OCI-LY1 (cell line): ENCODE measurements at regions not wholly inside any gene's neighbourhood (a gene's known extent, or its start where the extent isn't known, plus 50 kb on each side); places are given as distances from the start of the nearest gene placed in this dataset.

Experiments
- H2AFZ ChIP-seq: fragments of 200-600 bp; sonication (generic), shearing (Covaris generic); 2 replicates; pipeline ENCODE4 v1.6.0; 2014; ENCODE audit warnings: antibody characterized with exemption, mild to moderate bottlenecking, low read length
- H3F3A ChIP-seq: fragments of 200-600 bp; sonication (generic), shearing (Covaris generic); 2 replicates; pipeline ENCODE4 v1.6.0; 2014; ENCODE audit warnings: mild to moderate bottlenecking, antibody characterized with exemption, low read length, moderate library complexity; ENCODE audit not compliant: insufficient read depth
- H3K27ac ChIP-seq: fragments of 200-600 bp; sonication (generic); 2 replicates; pipeline ENCODE4 v1.5.1; 2014; ENCODE audit warnings: low read length, mixed run types, mild to moderate bottlenecking, low read depth; ENCODE audit not compliant: poor library complexity, severe bottlenecking
- H3K27me3 ChIP-seq: fragments of 200-600 bp; sonication (generic); 2 replicates; pipeline ENCODE4 v1.6.0; 2014; ENCODE audit warnings: antibody characterized with exemption, mild to moderate bottlenecking, low read length, moderate library complexity; ENCODE audit not compliant: insufficient read depth
- H3K36me3 ChIP-seq: fragments of 200-600 bp; sonication (generic); 2 replicates; pipeline ENCODE4 v1.6.1; 2014; ENCODE audit warnings: mild to moderate bottlenecking, antibody characterized with exemption, low read length, moderate library complexity, mixed read lengths; ENCODE audit not compliant: insufficient read depth
- H3K4me1 ChIP-seq: fragments of 200-600 bp; sonication (generic); 2 replicates; pipeline ENCODE4 v1.5.1; 2014; ENCODE audit warnings: mild to moderate bottlenecking, low read length, moderate library complexity; ENCODE audit not compliant: insufficient read depth, severe bottlenecking
- H3K4me2 ChIP-seq: fragments of 200-600 bp; sonication (generic), shearing (Covaris generic); 2 replicates; pipeline ENCODE4 v1.6.1; 2014; ENCODE audit warnings: low read length
- H3K4me3 ChIP-seq: fragments of 200-600 bp; sonication (generic); 2 replicates; pipeline ENCODE4 v1.5.1; 2014; ENCODE audit warnings: low read length, low read depth, mild to moderate bottlenecking, mixed read lengths; ENCODE audit not compliant: poor library complexity, severe bottlenecking
- H3K79me2 ChIP-seq: fragments of 200-600 bp; shearing (Covaris generic); 2 replicates; pipeline ENCODE4 v1.6.1; 2016; ENCODE audit warnings: mixed run types, low read length, mixed read lengths; ENCODE audit not compliant: insufficient read depth
- H3K9ac ChIP-seq: fragments of 200-600 bp; sonication (generic), shearing (Covaris generic); 2 replicates; pipeline ENCODE4 v1.6.1; 2014; ENCODE audit warnings: mild to moderate bottlenecking, low read length, mixed read lengths
- H3K9me2 ChIP-seq: fragments of 200-600 bp; sonication (generic), shearing (Covaris generic); 2 replicates; pipeline ENCODE4 v1.6.1; 2014; ENCODE audit warnings: low read depth, mild to moderate bottlenecking, low read length, mixed read lengths
- H3K9me3 ChIP-seq: fragments of 200-600 bp; shearing (Covaris generic); 2 replicates; pipeline ENCODE4 v1.6.1; 2014; ENCODE audit warnings: low read length, mixed read lengths
- H4K20me1 ChIP-seq: fragments of 200-600 bp; sonication (generic), shearing (Covaris generic); 2 replicates; pipeline ENCODE4 v1.6.0; 2016; ENCODE audit warnings: mild to moderate bottlenecking, low read length; ENCODE audit not compliant: insufficient read depth
- CTCF ChIP-seq: fragments of 200-600 bp; sonication (generic), shearing (Covaris generic); IDR thresholded peaks from 2 replicates; pipeline ENCODE4 v1.5.1; 2017; ENCODE audit warnings: mild to moderate bottlenecking, antibody characterized with exemption, low read length, moderate library complexity, mixed read lengths
- EZH2 ChIP-seq: fragments of 200-600 bp; sonication (generic), shearing (Covaris generic); IDR thresholded peaks from 2 replicates; pipeline ENCODE4 v1.8.0; 2017; ENCODE audit warnings: borderline replicate concordance, mixed run types, mild to moderate bottlenecking, antibody characterized with exemption, low read length, moderate library complexity, mixed read lengths

- no peak overlapping the region for H2AFZ ChIP-seq
- no peaks in the 10 kb centered on the region for H3F3A ChIP-seq
- no peak overlapping the region for H3K4me2 ChIP-seq
- no peak overlapping the region for H3K27ac ChIP-seq
- H3K4me3 ChIP-seq, result no peak overlapping the region
- H4K20me1 ChIP-seq, result no peaks in the 10 kb centered on the region
- no peaks in the 10 kb centered on the region for H3K4me1 ChIP-seq
- no peak for TF ChIP-seq CTCF
- no peak for TF ChIP-seq EZH2
- H3K9me2 ChIP-seq, result no peaks in the 10 kb centered on the region
- H3K9me3 ChIP-seq, result no peaks in the 10 kb centered on the region
- H3K9ac ChIP-seq, result no peak overlapping the region
- no peaks in the 10 kb centered on the region for H3K36me3 ChIP-seq
- H3K27me3 ChIP-seq, result no peaks in the 10 kb centered on the region
- H3K79me2 ChIP-seq, result no peaks in the 10 kb centered on the region
Measured at GRCh38 chr21:19695796-19696195, 1292.2 kb upstream of the TMPRSS15 start.

GRCh38 chr21:19700476-19700875 is 1296.9 kb upstream of the TMPRSS15 start:
- Histone ChIP-seq H3K27ac (no peak overlapping the region), H4K20me1 (no peaks in the 10 kb centered on the region), H3K79me2 (no peaks in the 10 kb centered on the region), H3K4me2 (no peak overlapping the region), H3K36me3 (no peaks in the 10 kb centered on the region), H3K9me3 (no peaks in the 10 kb centered on the region), H3K9ac (no peak overlapping the region), H2AFZ (no peak overlapping the region), H3K4me1 (no peaks in the 10 kb centered on the region), H3K27me3 (no peaks in the 10 kb centered on the region), H3K9me2 (no peaks in the 10 kb centered on the region), H3K4me3 (no peak overlapping the region), H3F3A (no peaks in the 10 kb centered on the region)
- TF ChIP-seq CTCF, result no peak
- TF ChIP-seq EZH2, result no peak

- no peaks in the 10 kb centered on the region for H3K9me3 ChIP-seq
- no peak for TF ChIP-seq EZH2
- TF ChIP-seq CTCF, result no peak
- H3K4me2 ChIP-seq, result no peak overlapping the region
- H3K4me3 ChIP-seq, result no peak overlapping the region
- H3F3A ChIP-seq, result no peaks in the 10 kb centered on the region
- H2AFZ ChIP-seq, result no peak overlapping the region
- H3K27me3 ChIP-seq, result no peaks in the 10 kb centered on the region
- no peaks in the 10 kb centered on the region for H3K79me2 ChIP-seq
- H3K36me3 ChIP-seq, result no peaks in the 10 kb centered on the region
- H3K27ac ChIP-seq, result no peak overlapping the region
- H4K20me1 ChIP-seq, result no peaks in the 10 kb centered on the region
- H3K9ac ChIP-seq, result no peak overlapping the region
- H3K9me2 ChIP-seq, result no peaks in the 10 kb centered on the region
- no peaks in the 10 kb centered on the region for H3K4me1 ChIP-seq
Measured at GRCh38 chr21:19702726-19703125, 1295.5 kb upstream of the NCAM2 start.
